ENCODE measurements at regions not wholly inside any gene's neighbourhood (a gene's known extent, or its start where the extent isn't known, plus 50 kb on each side); places are given as distances from the start of the nearest gene placed in this dataset.

DNA sequence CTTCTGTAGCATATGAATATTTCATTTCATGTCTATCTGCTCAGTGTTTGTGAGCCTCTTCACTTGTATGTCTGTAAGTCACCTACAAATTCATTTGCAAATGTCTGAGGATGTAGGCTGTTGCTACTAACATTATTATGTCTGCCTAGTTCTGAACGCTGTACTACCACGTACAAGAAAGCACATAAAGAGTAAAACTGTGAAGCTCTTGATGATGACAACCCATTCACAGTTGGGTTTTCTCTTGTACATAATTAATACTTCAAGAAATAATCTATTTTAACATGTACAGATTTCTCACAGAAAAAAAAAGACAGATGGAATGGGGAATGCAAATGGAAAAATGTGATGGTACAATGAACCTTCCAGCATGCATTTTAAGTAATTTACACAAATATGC, 64.3 kb upstream of the CPNE8 start:
- DNase-seq (ENCODE audit: low spot score): no peak

DNA sequence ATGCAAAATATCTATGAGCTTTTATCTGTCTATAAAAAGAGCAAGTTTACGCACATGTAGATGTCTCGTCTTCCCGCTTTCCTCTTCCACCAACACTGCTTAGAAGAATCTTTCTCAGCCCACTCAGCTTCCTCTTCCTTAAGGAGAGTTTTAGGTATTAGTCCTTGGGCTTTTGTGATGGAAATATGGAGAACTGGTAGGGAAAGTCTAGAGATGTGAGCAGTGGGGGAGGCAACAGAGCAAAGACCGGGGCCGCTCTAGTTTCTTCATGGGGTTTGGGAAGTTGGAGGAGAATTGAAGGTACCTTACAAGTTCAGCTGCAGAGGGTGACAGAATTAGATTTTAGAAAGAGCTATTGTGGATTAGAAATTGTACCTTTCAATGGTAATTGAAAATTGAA, 56.3 kb upstream of the CPNE8 start:
- no peak for DNase-seq (ENCODE audit: low spot score)

DNA sequence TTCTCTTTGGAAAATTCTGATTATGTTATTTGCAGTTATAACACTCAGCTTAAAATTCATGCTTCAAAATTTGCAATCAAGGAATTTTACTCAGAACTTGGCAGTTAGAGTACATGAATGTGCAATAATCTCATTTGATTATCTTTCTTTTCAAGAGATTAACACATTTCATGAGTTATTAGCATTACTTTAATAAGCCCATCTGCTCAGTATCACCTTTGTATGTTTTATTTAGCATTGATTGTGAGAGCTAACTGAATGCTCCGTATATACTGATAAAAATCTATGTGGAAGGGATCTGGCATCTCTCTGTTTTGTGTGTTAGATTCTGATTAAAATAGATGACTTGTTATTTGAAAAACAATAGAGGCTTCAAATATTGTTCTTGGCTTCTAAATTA, 55.6 kb upstream of the CPNE8 start:
- no peak for DNase-seq (ENCODE audit: low spot score)

DNA sequence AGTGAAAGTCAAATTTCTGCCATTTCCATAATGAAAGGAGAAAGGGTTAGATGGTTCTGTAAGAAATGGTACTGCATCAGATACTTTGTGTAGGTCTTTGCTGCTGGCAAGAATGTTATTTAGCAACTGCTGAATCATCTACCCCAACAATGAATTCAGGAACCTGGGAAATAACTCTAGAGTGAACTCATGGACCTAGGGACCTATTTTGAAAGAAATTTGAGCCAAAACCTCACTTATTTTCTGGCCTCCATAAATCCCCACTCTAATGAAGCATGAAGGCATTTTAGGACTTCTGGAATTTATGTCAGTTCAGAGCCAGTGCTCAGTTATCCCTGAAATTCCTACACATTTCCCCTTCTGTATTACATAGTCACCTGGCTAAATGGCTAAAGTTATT, 50.9 kb upstream of the CPNE8 start:
- DNase-seq (ENCODE audit: low spot score): no peak
